Kidney (tissue), 13 donors: ENCODE measurements at regions not wholly inside any gene's neighbourhood (a gene's known extent, or its start where the extent isn't known, plus 50 kb on each side); places are given as distances from the start of the nearest gene placed in this dataset.

Source experiments
- DNase-seq, 5 donors: peaks; one replicate each; pipeline ENCODE4 v3.0.0-alpha.2; 2013 to 2020
- FAIRE-seq: peaks from 2 replicates; lab custom pipeline; 2012; peaks lifted over from hg19 to GRCh38; lab: Jason Lieb, UNC
- H3K27ac ChIP-seq, 2 donors: one replicate each; pipeline ENCODE4 v1.7.0; 2013; ENCODE audit warnings: low read depth in 2 of 2, low read length in 2 of 2, inconsistent platforms in 1 of 2
- H3K27me3 ChIP-seq: one replicate; pipeline ENCODE4 v1.7.1; 2013; ENCODE audit warnings: low read length, inconsistent platforms; ENCODE audit not compliant: control insufficient read depth, insufficient read depth
- H3K36me3 ChIP-seq, 3 donors: one replicate each; pipeline versions ENCODE4 v1.7.0 to v1.7.1; 2013; ENCODE audit warnings: low read length in 3 of 3, control low read depth in 1 of 3, inconsistent platforms in 1 of 3; ENCODE audit not compliant: insufficient read depth in 3 of 3, control insufficient read depth in 2 of 3
- H3K4me1 ChIP-seq, 3 donors: one replicate each; pipeline versions ENCODE4 v1.7.0 to v1.7.1; 2013; ENCODE audit warnings: low read length in 3 of 3, inconsistent platforms in 1 of 3, low read depth in 1 of 3; ENCODE audit not compliant: control insufficient read depth in 2 of 3, insufficient read depth in 2 of 3
- H3K4me3 ChIP-seq, 3 donors: one replicate each; pipeline versions ENCODE4 v1.7.0 to v1.8.1; 2013; ENCODE audit warnings: low read length in 3 of 3, control low read depth in 1 of 3, inconsistent platforms in 1 of 3
- H3K9ac ChIP-seq, 3 donors: one replicate each; pipeline versions ENCODE4 v1.7.0 to v1.7.1; 2013; ENCODE audit warnings: low read length in 3 of 3, control low read depth in 1 of 3, inconsistent platforms in 1 of 3
- H3K9me3 ChIP-seq, 3 donors: one replicate each; pipeline versions ENCODE4 v1.7.0 to v1.7.1; 2013; ENCODE audit warnings: low read length in 3 of 3, control low read depth in 1 of 3, inconsistent platforms in 1 of 3; ENCODE audit not compliant: control insufficient read depth in 2 of 3, insufficient read depth in 1 of 3
- CTCF ChIP-seq: IDR thresholded peaks from 3 replicates; pipeline ENCODE4 v1.5.1; 2012; ENCODE audit warnings: mild to moderate bottlenecking, moderate library complexity, borderline replicate concordance; ENCODE audit not compliant: insufficient read depth; ENCODE audit errors: extremely low read depth
- intact Hi-C: fragments of 100-400 bp; cut with DNase I; formaldehyde crosslinking; loops from one replicate; pipeline ENCODE4 v1.11.1; 2022
- donor health status: control.
- donor health status: control.
- donor health status: control.
- donor health status: control.
- donor health status: control.
- donor health status: DM: yes; HTN: yes; CAD: no.
- donor health status: Normal renal cell carcinoma (clear cell type).

- H3K4me1 ChIP-seq, result peaks cover 0 to 5% (median 3%) of the 10 kb centered on the region in 3 donors
These were observed 89.4 kb downstream of the LINGO1 start for GRCh38 chr15:77543159-77543882.

GRCh38 chr15:77542491-77543001 lies 90.2 kb downstream of the LINGO1 start:
- peak overlapping the region in 1 of 3 donors; percentile 69 for H3K9ac ChIP-seq
- no peak for TF ChIP-seq CTCF
- peaks cover 0 to 5% (median 3%) of the 10 kb centered on the region in 3 donors for H3K4me1 ChIP-seq
- H3K27me3 ChIP-seq, result no peaks in the 10 kb centered on the region
- peak overlapping the region in 2 of 3 donors; percentile 55 to 56 for H3K4me3 ChIP-seq
- no peak for FAIRE-seq
- no peak overlapping the region for H3K27ac ChIP-seq
- DNase-seq, result peak in 1 of 5 donors; percentile 44
- H3K9me3 ChIP-seq, result no peaks in the 10 kb centered on the region
- no peaks in the 10 kb centered on the region for H3K36me3 ChIP-seq
- intact Hi-C loops, result loop anchor here (5.0 to 10.0 kb wide), 2 partner anchors 428 to 520 kb away; no protein-coding TSS in a partner anchor

More at GRCh38 chr15:77543159-77543882, 89.4 kb downstream of the LINGO1 start:
- H3K4me3 ChIP-seq, result peak overlapping the region in 2 of 3 donors; percentile 55 to 56
- no peak overlapping the region for H3K27ac ChIP-seq
- intact Hi-C loops, result loop anchor here (5.0 to 10.0 kb wide), 2 partner anchors 429 to 521 kb away; no protein-coding TSS in a partner anchor
- H3K36me3 ChIP-seq, result no peaks in the 10 kb centered on the region
- FAIRE-seq, result no peak
- no peaks in the 10 kb centered on the region for H3K27me3 ChIP-seq
- TF ChIP-seq CTCF, result peak; percentile 83
- no peaks in the 10 kb centered on the region for H3K9me3 ChIP-seq
- DNase-seq, result peak; percentile 87 to 95 (median 91)
- peak overlapping the region in 2 of 3 donors; percentile 45 to 69 for H3K9ac ChIP-seq

GRCh38 chr15:77541421-77542181 lies 91.1 kb downstream of the LINGO1 start:
- FAIRE-seq (no peak), DNase-seq (peak in 2 of 5 donors; percentile 58 to 77)
- no peak overlapping the region for H3K4me3 ChIP-seq
- peaks cover 0 to 5% (median 3%) of the 10 kb centered on the region in 3 donors for H3K4me1 ChIP-seq
- intact Hi-C loops, result loop anchor here (5.0 to 10.0 kb wide), 2 partner anchors 427 to 519 kb away; no protein-coding TSS in a partner anchor
- no peak overlapping the region for H3K27ac ChIP-seq
- H3K27me3 ChIP-seq, result no peaks in the 10 kb centered on the region
- no peaks in the 10 kb centered on the region for H3K36me3 ChIP-seq
- H3K9ac ChIP-seq, result no peak overlapping the region
- H3K9me3 ChIP-seq, result no peaks in the 10 kb centered on the region
- no peak for TF ChIP-seq CTCF
